ENCODE measurements at regions not wholly inside any gene's neighbourhood (a gene's known extent, or its start where the extent isn't known, plus 50 kb on each side); places are given as distances from the start of the nearest gene placed in this dataset.

GRCh38 chr18:38010971-38011857, 445.6 kb upstream of the CELF4 start:
- no peak for DNase-seq (ENCODE audit: low read depth)

- no peak for DNase-seq (ENCODE audit: low read depth)
Measured at GRCh38 chr18:38010037-38010436, 444.4 kb upstream of the CELF4 start.

GRCh38 chr18:38009320-38009719, 443.7 kb upstream of the CELF4 start:
- DNase-seq (ENCODE audit: low read depth) = no peak

- no peak for DNase-seq (ENCODE audit: low read depth)
Measured at GRCh38 chr18:38007676-38008330, 442.2 kb upstream of the CELF4 start.

GRCh38 chr18:38007026-38007425, 441.4 kb upstream of the CELF4 start:
- no peak for DNase-seq (ENCODE audit: low read depth)

GRCh38 chr18:38006541-38006940, 440.9 kb upstream of the CELF4 start:
- DNase-seq (ENCODE audit: low read depth) = no peak

- no peak for DNase-seq (ENCODE audit: low read depth)
Measured at GRCh38 chr18:37997695-37998094, 432.1 kb upstream of the CELF4 start.

- DNase-seq (ENCODE audit: low read depth) = no peak
Measured at GRCh38 chr18:37987901-37988300, 422.3 kb upstream of the CELF4 start.

GRCh38 chr18:37986665-37987064, 421.1 kb upstream of the CELF4 start:
- DNase-seq (ENCODE audit: low read depth) = no peak

- DNase-seq (ENCODE audit: low read depth) = no peak
Measured at GRCh38 chr18:37985126-37985525, 419.5 kb upstream of the CELF4 start.

- DNase-seq (ENCODE audit: low read depth) = no peak
Measured at GRCh38 chr18:37980556-37980955, 415.0 kb upstream of the CELF4 start.

GRCh38 chr18:37975446-37975845, 409.8 kb upstream of the CELF4 start:
- no peak for DNase-seq (ENCODE audit: low read depth)

- no peak for DNase-seq (ENCODE audit: low read depth)
Measured at GRCh38 chr18:37967261-37967660, 401.7 kb upstream of the CELF4 start.

- no peak for DNase-seq (ENCODE audit: low read depth)
Measured at GRCh38 chr18:37965572-37965970, 400.0 kb upstream of the CELF4 start.

GRCh38 chr18:37964885-37965571, 399.4 kb upstream of the CELF4 start:
- no peak for DNase-seq (ENCODE audit: low read depth)

GRCh38 chr18:37963837-37964236, 398.2 kb upstream of the CELF4 start:
- no peak for DNase-seq (ENCODE audit: low read depth)

- DNase-seq (ENCODE audit: low read depth) = no peak
Measured at GRCh38 chr18:37962316-37962966, 396.8 kb upstream of the CELF4 start.

- DNase-seq (ENCODE audit: low read depth) = no peak
Measured at GRCh38 chr18:37958499-37958898, 392.9 kb upstream of the CELF4 start.

- no peak for DNase-seq (ENCODE audit: low read depth)
Measured at GRCh38 chr18:37956902-37957301, 391.3 kb upstream of the CELF4 start.

- DNase-seq (ENCODE audit: low read depth) = no peak
Measured at GRCh38 chr18:37956020-37956419, 390.4 kb upstream of the CELF4 start.

GRCh38 chr18:37955201-37955600, 389.6 kb upstream of the CELF4 start:
- no peak for DNase-seq (ENCODE audit: low read depth)

- DNase-seq (ENCODE audit: low read depth) = no peak
Measured at GRCh38 chr18:37953876-37954275, 388.3 kb upstream of the CELF4 start.
